Erythroblast (primary cell): ENCODE measurements at regions not wholly inside any gene's neighbourhood (a gene's known extent, or its start where the extent isn't known, plus 50 kb on each side); places are given as distances from the start of the nearest gene placed in this dataset.

Experiments
- GATA1 ChIP-seq: IDR thresholded peaks from 2 replicates; pipeline ENCODE4 v1.6.1; 2011; ENCODE audit warnings: low read depth, mild to moderate bottlenecking, control low read depth, low read length, moderate library complexity
- POLR2A ChIP-seq: IDR thresholded peaks from 2 replicates; pipeline ENCODE4 v1.6.1; 2011; ENCODE audit warnings: mild to moderate bottlenecking, low read length

GRCh38 chr12:112677050-112677765 lies 114.3 kb upstream of the RPH3A start:
- no peak for TF ChIP-seq POLR2A
- TF ChIP-seq GATA1: no peak
